ENCODE measurements at regions not wholly inside any gene's neighbourhood (a gene's known extent, or its start where the extent isn't known, plus 50 kb on each side); places are given as distances from the start of the nearest gene placed in this dataset.
"Not testable (repeated sequence)": the region's sequence is repeated elsewhere in the genome, so short reads cannot be mapped to it uniquely, and the experiment has no call there.

DNA sequence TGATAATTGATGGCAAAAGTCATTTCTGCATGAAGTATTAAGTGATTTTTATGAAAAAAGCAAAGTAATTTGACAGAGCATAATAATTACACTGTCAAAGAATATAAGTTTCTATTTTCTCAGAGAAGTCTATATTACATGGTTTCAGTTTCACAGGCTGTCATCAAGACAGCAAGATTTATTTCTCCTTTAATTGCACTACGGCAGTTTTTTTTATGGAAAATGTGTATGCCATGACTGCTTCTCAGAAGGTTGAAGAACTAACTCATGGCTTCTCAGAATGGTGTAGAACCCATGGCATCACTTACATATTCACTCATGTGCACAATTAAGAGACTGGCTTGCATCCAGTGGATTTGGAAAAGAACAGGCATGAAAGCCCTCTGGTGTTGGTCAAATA, 870.3 kb upstream of the SORCS1 start:
- DNase-seq (ENCODE audit: low read depth in 3 of 3) = no peak

DNA sequence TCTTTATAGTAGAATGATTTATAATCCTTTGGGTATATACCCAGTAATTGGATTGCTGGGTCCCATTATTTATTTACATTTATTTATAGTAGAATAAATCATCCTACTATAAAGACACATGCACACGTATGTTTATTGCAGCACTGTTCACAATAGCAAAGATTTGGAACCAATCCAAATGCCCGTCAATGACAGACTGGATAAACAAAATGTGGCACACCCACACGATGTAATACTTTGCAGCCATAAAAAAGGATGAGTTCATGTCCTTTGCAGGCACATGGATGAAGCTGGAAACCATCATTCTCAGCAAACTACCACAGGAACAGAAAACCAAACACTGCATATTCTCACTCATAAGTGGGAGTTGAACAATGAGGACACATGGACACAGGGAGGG, 869.0 kb upstream of the SORCS1 start:
- not testable (repeated sequence) for DNase-seq (ENCODE audit: low read depth in 3 of 3)

DNA sequence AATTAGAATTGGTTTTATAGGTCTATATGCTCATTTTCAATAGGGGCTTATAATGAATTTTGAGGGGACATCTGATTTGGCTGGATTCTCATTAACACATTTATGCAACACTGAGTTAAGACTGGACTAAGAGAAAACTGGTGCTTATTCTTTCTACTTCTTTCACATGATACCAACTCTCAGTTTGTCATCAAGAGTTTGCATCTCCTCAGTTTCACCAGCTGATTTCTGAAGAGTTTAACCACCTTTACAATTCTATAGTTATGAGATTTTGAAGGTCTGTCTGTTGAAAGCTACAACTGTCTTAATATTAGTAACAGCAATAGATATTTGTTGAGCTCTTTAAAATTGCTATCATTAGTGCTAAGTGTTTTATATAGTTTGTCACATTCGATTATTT, 867.0 kb upstream of the SORCS1 start:
- DNase-seq (ENCODE audit: low read depth in 3 of 3) = no peak

- DNase-seq (ENCODE audit: low read depth in 3 of 3) = no peak
Measured at GRCh38 chr10:108014902-108015177, 850.3 kb upstream of the SORCS1 start.

GRCh38 chr10:108014145-108014901, 849.8 kb upstream of the SORCS1 start:
- no peak for DNase-seq (ENCODE audit: low read depth in 3 of 3)

DNA sequence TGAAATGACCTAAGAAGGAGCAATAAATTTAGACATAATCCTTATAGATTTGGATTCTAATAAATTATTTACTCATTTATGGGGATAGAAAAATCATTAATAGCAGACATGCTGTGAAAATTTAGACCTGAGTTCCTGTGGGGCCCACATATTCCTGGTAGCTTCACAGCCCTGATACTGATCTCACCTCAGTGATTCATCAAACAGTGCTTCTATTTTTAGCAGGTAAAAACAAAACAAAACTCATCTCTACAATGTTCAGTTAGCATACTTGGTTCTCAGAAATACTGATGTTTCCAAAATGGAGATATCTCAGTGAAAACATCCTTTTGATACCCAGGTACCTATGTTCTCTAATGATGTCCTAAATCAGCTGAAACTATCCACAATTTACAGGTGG, 841.1 kb upstream of the SORCS1 start:
- no peak for DNase-seq (ENCODE audit: low read depth in 3 of 3)

- no peak for DNase-seq (ENCODE audit: low read depth in 3 of 3)
Measured at GRCh38 chr10:108003576-108003975, 839.1 kb upstream of the SORCS1 start.

- DNase-seq (ENCODE audit: low read depth in 3 of 3) = no peak
Measured at GRCh38 chr10:108003061-108003460, 838.6 kb upstream of the SORCS1 start.

GRCh38 chr10:108000365-108000764, 835.9 kb upstream of the SORCS1 start:
- DNase-seq (ENCODE audit: low read depth in 3 of 3) = no peak

GRCh38 chr10:107994621-107995270, 830.2 kb upstream of the SORCS1 start:
- DNase-seq (ENCODE audit: low read depth in 3 of 3) = no peak

GRCh38 chr10:107986571-107986970, 822.1 kb upstream of the SORCS1 start:
- DNase-seq (ENCODE audit: low read depth in 3 of 3) = no peak

DNA sequence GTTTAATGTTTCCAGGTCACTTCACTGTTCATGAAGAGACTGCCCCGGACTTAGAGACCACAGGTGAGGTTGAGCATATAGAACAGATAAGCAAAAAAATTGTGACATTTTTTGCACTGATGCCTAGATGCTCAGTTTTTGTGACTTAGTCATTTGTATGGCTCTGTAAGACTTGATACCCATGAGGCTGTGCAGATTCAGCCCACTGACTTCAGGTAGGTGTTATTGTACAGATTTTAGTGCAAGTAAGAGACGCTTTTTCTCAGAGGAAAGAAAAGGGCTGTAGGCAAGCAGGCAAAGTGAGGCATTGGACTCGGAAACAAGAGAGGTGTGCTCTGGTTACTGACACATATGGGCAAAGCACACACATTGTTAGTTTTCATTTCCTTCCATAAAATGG, 820.1 kb upstream of the SORCS1 start:
- no peak for DNase-seq (ENCODE audit: low read depth in 3 of 3)

GRCh38 chr10:107984149-107984548, 819.6 kb upstream of the SORCS1 start:
- no peak for DNase-seq (ENCODE audit: low read depth in 3 of 3)

- no peak for DNase-seq (ENCODE audit: low read depth in 3 of 3)
Measured at GRCh38 chr10:107978455-107978854, 813.9 kb upstream of the SORCS1 start.

DNA sequence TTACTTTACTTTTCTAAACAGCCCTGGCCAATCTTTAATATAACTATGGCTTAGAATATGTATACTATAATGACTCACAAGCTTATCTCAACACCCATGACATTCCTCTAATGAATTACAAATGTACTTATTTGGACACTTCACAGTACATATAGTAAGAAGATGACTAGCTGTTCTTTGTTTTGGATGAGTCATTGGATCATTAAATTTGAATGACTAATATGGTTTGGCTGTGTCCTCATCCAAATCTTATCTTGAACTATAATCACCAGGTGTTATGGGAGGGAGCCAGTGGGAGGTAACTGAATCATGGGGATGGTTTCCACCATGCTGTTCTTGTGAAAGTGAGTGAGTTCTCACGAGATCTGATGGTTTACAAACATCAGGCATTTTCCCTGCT, 807.5 kb upstream of the SORCS1 start:
- DNase-seq (ENCODE audit: low read depth in 3 of 3) = no peak

- no peak for DNase-seq (ENCODE audit: low read depth in 3 of 3)
Measured at GRCh38 chr10:107971411-107971810, 806.9 kb upstream of the SORCS1 start.

DNA sequence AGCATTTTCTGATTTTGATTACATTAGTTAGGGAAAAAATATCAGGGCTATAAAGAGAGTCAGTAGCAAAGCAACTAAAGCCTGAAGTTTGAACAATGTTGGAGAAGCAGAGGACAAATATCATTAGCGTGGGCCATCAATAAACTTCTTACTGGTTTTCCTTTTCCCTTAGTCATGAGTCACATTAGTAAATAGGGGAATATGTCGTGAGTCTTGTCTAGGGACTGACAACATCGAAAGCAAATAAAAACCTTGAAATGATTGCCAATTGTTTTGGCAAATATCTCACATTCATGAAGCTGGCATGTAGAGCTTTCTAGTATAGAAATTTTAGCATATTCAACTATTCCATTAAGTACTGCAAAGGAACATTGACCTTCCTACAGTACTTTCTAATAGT, 806.0 kb upstream of the SORCS1 start:
- DNase-seq (ENCODE audit: low read depth in 3 of 3) = no peak

- no peak for DNase-seq (ENCODE audit: low read depth in 3 of 3)
Measured at GRCh38 chr10:107969936-107970335, 805.4 kb upstream of the SORCS1 start.

DNA sequence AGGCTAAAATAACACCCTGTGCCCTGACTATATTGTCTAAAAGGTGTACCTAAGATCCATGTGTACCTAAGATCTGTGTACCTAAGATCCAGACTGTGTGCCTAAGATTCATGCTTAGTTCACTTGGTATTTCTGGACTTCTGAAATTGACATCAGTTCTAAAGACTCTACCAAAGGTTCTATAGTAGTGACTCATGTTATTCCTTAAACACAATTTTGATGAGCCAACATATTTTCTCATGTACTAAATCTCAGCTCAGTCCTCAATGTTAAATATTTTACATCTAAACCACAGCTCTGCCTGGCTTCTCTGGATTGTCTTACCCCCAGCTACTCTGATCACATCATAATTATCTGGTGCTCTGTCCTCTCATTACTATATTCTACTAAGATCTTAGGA, 802.3 kb upstream of the SORCS1 start:
- no peak for DNase-seq (ENCODE audit: low read depth in 3 of 3)

GRCh38 chr10:107952649-107953556, 788.4 kb upstream of the SORCS1 start:
- no peak for DNase-seq (ENCODE audit: low read depth in 3 of 3)

GRCh38 chr10:107950411-107951062, 786.0 kb upstream of the SORCS1 start:
- not testable (repeated sequence) for DNase-seq (ENCODE audit: low read depth in 3 of 3)

GRCh38 chr10:107942826-107943225, 778.3 kb upstream of the SORCS1 start:
- no peak for DNase-seq (ENCODE audit: low read depth in 3 of 3)
